GM21390 (cell line): ENCODE measurements at regions not wholly inside any gene's neighbourhood (a gene's known extent, or its start where the extent isn't known, plus 50 kb on each side); places are given as distances from the start of the nearest gene placed in this dataset.
"Not testable (repeated sequence)": the region's sequence is repeated elsewhere in the genome, so short reads cannot be mapped to it uniquely, and the experiment has no call there.

Source experiments
- ATAC-seq: cut with Tn5 transposase; IDR thresholded peaks from one replicate; pipeline ENCODE4 v1.9.1; 2021; ENCODE audit not compliant: unreplicated experiment

DNA sequence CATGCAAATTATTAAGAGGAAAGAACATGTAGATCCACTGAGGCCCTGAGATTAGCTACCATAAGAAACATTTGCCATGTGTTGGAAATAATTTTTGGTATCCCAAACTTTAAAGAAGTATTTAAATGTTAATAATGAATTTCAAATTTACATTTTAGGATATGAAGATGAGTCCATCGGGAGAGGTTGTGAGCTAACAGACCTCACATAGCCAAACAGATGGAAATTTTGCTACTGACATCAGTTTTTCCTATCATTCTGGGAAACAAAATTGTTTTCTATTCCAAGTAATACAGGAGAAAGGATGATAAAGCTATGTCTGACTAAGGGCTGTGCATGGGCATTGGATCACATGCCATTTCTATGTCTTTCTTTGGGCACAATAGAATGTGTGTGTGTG, 809.6 kb downstream of the TENT5A start:
- no peak for ATAC-seq

DNA sequence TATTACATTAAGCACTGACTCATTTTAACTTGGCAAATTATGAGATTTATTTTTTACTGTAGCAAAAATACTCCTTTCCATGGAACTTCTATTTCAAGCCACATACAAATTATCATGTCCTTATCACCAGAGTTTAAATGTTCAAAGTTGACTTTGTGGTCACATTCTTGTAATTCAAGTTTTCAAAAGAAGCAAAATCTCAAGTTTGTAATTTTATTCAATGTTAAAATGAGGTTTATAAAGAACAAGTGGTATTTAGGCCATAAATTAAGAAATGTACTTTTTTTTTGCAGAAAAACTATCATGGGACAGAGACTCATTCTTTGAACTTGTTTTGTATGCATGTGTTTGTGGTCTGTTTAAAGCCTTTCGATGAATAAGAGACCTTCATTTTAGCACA, 811.5 kb downstream of the TENT5A start:
- ATAC-seq, result no peak

DNA sequence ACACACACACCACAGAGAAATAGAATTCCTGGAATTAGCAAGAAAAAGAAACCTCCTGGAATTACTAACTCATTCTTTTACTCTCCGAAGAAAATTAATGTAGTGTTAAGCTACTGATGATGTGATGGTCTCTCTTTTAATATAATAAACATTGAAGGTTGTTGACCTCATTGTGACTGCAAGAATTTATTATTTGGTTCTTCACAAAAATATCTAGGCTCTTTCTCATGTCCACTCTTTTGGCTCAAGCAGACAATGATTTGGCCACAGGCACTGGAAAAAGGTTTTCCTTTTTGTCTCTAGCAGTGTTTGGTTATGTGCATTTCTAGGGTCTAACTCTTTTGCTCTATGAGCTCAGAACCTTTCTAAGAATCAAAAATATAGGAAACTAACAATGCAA, 811.9 kb downstream of the TENT5A start:
- no peak for ATAC-seq

DNA sequence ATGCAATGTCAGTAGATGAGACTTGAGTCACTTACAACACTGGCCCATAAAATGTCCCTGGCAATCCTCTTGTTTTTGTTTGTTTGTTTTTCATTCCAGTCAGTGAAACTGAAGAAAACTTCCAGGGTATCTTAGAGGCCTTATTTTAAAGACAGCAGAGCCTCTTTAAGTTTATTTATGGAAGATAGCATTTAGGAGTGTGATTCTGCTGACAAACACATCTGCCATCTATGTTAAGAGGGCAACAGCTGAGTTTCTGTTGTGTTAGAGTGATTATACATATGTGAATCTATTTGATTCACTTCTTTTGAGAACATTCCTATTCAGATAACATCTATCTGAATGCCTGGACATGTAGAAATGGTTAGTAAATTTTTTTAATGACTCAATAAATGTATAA, 812.6 kb downstream of the TENT5A start:
- ATAC-seq, result no peak

DNA sequence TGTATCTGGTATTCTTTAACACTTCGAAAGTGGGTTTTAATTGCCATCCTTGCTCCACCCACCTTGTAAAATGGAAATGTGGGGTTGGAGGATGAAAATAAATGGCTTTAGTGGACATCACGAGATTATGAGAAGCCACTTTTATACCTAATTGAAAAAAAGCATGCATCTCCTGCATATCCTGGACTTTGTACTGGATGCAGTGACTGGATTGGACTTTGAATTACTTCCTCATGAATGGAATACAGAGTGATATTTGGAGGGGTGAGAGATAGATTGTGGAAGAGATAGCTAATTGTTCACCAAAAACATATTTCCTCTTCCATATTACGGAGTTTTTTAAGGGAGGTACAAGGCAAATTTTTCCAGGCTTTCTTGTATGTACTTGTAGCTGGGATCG, 813.0 kb downstream of the TENT5A start:
- no peak for ATAC-seq

DNA sequence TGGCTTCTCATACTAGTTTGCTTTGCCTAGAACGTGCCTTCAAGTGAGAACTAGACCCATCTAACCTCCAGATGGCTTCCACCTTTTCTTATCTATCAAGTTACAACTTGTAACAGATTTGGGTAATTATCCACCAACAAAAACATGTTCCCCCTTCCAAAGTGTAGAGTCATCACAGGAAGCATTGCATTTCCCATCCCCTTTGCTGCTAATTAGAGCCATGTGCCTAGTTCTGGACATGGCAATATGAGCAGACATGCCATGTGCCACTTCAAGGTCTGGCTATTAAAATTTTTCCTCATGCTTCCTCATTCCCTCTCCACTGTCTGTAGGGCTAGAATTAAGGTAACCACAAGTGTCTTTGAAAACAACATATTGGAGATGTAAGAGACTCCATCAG, 814.4 kb downstream of the TENT5A start:
- no peak for ATAC-seq

DNA sequence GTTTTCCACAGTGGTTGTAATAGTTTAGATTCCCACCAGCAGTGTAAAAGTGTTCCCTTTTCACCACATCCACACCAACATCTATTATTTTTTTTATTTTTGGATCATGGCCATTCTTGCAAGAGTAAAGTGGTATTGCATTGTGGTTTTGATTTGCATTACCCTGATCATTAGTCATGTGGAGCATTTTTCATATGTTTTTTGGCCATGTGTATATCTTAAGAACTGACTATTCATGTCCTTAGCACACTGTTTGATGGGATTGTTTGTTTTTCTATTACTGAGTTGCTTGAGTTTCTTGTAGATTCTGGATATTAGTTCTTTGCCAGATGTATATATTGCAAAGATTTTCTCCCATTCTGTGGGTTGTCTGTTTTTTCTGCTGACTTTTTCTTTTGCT, 820.1 kb downstream of the TENT5A start:
- ATAC-seq, result no peak

DNA sequence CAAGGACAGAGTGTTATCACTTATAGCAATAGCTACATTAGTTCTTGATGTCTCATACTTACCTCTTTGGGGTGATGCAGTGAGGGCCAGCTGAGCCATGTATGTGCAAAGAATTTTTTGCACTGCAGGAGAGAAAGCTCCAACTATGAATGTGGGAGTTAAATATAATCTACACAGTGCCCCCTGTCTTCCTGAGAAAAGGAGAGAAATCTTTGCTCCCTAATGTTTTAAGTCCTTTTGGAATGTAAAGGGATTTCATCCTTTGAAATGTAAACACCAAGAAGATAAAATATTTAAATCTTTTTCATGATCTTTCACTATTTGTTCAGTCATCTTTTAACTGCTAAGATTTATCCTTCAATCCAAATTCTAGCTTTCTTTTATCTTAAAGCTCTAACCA, 822.1 kb downstream of the TENT5A start:
- no peak for ATAC-seq

DNA sequence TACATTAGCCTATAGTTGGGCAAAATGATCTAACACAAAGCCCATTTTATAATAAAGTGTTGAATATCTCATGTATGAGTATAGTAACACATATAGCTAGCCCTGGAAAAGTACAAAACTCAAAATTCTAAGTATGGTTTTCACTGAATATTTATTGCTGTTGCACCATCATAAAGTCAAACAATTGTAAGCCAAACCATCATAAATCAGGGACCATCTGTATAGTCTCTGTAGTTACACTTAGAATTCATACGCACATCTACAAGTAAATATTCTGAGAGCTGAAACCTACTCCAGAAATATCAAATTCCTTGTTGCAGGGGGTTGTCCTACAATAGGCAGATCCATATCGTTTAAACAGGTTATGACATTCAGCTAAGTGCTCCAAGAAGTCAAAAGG, 817.3 kb downstream of the BCKDHB start:
- no peak for ATAC-seq

DNA sequence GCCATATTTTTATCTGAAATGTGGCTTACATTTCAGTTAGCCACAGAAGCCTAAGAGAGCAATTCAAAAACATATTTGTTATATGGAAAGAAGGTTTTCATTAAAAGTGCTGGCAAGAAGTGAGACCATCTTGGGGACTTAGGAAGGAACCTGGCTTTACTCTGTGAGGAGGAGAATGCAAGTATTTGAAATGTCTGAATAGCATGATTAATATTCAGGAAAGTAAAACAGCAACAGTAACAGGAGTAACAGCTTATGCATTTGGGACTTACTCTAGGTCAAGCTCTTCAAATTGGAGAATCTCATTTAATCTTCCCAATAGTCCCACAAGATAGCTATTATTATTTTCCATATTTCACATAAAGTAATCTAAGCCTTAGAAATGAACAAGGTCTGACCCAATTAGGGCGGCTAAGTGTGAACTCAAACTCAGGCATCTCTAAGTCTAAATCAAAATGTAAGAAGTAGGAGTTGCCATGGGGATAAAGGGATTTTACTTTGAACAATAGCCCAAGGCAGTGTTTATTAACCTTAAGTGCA, 816.5 kb downstream of the BCKDHB start:
- ATAC-seq, result no peak

DNA sequence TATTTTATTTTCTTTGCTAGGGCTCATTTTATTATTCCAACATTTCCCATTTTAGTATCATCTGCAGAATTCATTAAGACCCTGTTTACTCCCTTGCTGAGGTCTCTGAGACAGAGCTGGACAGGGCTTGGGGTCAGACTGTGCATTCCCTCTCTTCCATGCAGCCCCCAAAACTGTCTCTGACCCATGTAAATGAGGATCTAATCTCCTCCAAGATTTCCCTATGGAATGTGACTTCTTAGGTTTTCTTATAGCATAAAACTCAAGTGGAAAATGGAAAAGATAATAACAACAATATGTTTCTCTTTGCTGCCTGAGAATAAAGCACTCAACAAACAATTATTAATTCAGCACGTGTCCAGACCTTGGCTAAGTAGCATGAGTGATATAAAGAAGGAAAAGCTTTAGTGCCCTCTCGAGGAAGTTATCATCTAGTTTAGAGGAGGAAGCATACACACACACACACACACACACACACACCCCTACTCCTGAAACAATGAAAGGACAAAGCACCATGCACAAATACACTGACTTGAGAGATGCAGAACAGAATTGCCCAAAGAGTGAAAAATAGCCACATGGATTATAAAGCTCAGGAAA, 815.5 kb downstream of the BCKDHB start:
- no peak for ATAC-seq

DNA sequence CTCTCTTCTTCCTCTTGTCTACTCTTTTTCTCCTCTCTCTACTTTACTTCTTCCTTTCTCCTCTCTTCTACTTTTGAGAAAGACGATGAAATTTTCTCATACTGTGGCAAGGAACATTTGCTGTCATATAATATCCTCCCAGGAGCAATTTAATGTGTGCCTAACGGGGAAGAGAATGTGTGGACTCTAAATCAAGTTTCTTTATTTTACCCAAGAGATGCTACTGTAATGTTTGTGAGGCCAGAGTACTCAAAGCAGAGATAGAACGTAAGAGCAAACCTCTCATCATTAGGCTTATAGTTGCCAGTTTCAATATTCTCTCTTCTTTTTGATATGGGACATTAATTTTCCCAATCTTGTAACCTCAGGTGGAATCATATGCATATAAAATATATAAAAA, 801.4 kb downstream of the BCKDHB start:
- ATAC-seq, result no peak

DNA sequence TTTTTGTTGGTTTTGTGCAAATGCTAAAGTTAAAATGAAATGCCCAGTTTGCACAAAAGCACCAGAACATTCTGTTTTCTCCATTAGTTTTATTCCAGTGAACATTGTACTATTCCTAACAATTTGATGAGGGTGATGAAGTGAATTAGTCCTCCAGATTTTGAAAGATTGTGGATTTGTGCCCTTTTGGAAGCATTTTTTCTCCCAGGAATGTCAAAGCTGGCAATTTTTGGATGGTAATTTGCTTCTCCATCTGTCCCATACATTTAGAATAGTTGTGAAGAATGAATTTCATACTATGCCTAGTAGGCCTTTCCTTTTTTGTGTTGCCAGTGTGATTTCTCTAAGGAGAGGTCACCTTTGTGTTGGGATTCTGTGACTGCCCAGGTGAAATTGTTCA, 797.2 kb downstream of the BCKDHB start:
- no peak for ATAC-seq

DNA sequence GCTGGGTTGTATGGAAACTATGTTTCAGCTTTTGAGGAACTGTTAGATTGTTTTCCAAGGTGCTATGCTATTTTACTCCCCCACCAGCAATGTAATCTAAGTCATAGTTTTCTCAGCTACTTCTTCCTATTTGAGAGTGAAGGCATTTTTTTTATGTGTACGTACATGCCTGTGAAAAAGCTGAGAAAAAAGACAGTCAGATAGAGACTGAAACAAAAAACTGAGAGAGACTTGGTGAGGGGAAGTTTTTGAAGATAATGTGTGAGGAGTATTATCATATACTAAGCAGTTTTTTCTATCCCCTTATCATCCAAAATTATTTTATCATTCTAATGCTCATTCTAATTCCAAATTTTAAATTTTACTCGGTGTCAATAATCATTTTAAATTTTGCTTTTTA, 780.0 kb downstream of the BCKDHB start:
- ATAC-seq, result no peak

DNA sequence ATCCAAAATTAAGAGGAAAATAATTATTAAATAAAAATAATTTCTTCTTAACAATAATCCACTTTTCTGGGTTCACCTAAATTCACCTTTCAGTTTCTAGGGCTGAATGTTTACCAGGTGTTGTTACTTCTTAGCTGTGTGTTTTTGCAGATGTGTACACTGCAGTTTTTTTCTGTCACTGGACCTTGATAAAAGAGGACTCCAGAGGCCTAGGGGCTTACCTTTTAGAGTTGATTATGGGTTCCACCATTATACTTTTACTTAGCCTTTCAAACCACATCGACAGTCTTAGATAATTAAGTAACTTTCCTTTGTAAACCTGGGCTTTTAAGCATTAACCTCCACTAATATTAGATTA, 766.5 kb downstream of the BCKDHB start:
- ATAC-seq, result no peak

DNA sequence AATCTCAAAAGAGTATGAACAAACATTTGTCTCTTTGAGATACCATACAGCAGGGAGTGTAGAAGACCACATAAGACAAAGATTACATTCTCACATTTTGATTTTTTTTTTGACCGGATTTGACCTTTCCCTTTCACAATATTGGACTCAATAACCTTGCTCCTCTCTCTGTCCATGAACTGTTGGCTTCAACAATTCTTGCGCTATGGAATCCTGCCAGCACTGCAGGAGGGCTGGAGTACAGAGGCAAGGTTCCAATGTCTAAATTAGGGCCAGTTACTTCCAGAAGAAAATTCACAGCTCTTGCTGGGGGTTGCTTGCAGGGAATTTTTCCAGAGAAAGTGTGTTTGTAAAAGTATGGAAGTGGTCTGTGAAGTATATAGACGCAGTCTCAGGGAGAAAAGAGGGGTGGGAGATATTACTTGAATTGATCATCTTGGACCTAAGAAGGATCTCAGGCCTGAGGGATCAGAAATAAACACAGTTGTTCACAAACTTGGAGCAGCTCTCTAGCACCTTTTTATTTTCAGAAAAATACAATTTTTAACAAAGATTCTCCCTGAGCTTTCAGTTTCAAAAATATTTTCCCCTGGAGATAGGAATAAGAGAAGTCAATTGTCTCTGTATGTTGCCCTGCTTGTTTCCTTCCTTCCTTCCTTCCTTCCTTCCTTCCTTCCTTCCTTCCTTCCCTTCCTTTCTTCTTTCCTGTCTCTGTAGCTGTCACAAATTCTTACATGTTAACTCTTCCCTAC, 765.9 kb downstream of the BCKDHB start:
- no peak for ATAC-seq

DNA sequence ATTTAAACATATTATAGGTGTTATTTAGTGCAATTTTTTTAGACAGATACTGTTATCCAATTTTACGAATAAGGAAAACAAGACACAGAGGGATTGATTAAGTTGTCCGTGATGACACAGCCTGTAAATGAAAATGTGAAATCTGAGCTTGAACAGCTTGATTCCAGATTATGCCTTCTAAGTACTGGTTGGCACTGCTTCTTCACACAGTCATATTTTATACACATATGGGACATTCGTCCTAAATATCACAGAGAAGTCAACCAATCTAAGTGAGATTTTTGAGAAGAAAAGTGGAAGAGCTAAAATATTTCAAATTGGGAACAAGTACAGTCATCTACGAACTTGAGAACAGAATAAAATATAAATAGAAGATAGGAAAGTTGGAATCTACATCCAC, 756.3 kb downstream of the BCKDHB start:
- no peak for ATAC-seq

DNA sequence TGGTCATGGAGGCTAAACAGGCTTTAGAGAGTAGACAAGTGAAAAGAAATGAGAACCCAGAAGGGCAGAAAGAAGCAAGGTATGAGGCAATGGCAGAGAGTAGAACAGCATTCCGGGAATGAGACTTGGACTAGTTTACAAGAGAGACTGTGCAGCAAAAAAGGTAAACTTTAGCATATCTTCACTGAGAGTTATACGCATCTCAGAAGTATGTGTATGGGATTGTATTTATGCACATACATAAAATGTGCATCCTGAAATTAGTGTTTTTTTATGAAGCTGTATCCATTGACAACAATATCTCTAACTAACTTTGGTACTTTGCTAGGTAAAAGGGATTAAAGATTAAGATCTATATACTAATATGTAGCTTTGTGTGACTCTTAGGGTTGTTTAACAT, 753.6 kb downstream of the BCKDHB start:
- no peak for ATAC-seq

DNA sequence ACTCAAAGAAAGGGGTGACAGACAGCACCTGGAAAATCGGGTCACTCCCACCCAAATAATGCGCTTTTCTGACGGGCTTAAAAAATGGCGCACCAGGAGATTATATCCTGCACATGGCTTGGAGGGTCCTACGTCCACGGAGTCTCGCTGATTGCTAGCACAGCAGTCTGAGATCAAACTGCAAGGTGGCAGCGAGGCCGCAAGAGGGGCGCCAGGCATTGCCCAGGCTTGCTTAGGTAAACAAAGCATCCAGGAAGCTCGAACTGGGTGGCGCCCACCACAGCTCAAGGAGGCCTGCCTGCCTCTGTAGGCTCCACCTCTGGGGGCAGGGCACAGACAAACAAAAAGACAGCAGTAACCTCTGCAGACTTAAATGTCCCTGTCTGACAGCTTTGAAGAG, 741.5 kb downstream of the BCKDHB start:
- ATAC-seq, result not testable (repeated sequence)

DNA sequence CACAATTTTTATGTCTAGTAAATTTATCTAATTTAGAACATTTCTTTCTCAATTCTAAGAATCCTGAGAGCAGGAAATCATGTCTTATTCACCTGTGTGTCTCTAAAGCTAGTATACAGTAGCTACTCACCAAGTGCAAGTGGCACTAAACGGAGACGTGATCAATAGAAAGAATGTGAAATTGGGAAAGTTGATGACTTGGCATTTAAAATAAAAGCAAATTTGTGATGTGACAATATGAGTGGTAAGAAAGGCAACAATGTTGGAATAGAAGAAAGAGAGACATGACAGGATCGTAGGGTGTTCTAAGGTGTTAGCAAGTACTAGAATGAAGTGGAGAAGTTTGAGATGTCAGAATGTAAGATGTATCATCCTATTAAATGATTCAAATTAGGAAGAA, 725.9 kb downstream of the BCKDHB start:
- ATAC-seq, result no peak

DNA sequence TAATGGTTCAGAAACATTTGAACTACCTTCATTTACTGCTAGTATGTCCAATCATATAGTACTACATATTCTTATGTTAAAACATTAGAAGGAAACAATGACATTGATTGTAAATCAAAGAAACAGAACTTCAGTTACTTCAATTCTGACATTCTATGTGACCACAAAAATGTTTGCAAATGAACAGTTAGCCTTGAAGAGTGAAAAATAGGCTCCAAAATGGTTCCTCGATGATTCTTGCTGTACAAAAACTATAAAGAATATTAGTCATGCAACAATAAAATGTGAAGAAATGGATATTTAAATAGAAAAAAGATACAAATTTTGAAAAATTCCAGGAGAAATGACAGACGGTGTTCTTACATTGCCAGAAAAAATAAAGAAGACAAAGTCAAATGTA, 686.9 kb downstream of the BCKDHB start:
- no peak for ATAC-seq

DNA sequence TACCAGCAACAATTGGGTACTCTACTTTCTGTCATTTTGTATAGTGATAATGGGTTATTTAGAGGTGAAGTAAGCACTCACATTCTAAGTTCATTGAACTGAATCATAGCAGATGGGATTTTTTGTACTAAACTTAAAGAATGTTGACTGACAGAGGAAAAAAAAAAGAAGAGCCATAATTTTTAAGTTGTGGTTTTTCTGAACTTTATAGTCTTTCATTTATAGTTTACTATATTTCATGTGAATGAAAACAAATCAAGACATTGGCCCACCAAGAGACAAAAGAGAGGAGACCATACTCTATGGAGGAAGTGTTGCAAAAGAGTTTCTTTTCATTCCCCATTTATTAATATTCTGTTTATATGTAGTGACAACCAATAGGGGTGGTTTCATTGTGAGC, 685.7 kb downstream of the BCKDHB start:
- no peak for ATAC-seq
